ENCODE measurements at regions not wholly inside any gene's neighbourhood (a gene's known extent, or its start where the extent isn't known, plus 50 kb on each side); places are given as distances from the start of the nearest gene placed in this dataset.

GRCh38 chr19:32191921-32192320 is 153.5 kb upstream of the ZNF507 start:
- peak in 1 of 2 donors; percentile 34 for DNase-seq (ENCODE audit: extremely low spot score in 2 of 2)
- no peak overlapping the region for H3K4me3 ChIP-seq
- H3K27me3 ChIP-seq: no peaks in the 10 kb centered on the region
- TF ChIP-seq CTCF (IDR thresholded peaks at IDR 0.05) (no peak), POLR2A (IDR thresholded peaks at IDR 0.05) (no peak), POLR2AphosphoS5 (IDR thresholded peaks at IDR 0.05; ENCODE audit: insufficient read depth in 1 of 2, low read depth in 1 of 2) (no peak)
- no peaks in the 10 kb centered on the region for H3K4me1 ChIP-seq
- no peak overlapping the region for H3K27ac ChIP-seq
- H3K36me3 ChIP-seq: no peaks in the 10 kb centered on the region
- intact Hi-C loops (cut with DNase I): no loop called here
- no peaks in the 10 kb centered on the region for H3K9me3 ChIP-seq

GRCh38 chr19:32195706-32196610 is 149.5 kb upstream of the ZNF507 start:
- no peak overlapping the region for H3K27ac ChIP-seq
- H3K4me3 ChIP-seq: no peak overlapping the region
- no peaks in the 10 kb centered on the region for H3K36me3 ChIP-seq
- no peaks in the 10 kb centered on the region for H3K9me3 ChIP-seq
- intact Hi-C loops (cut with DNase I): no loop called here
- no peaks in the 10 kb centered on the region for H3K27me3 ChIP-seq
- H3K4me1 ChIP-seq: no peaks in the 10 kb centered on the region
- DNase-seq (ENCODE audit: extremely low spot score in 2 of 2): peak in 1 of 2 donors; percentile 44
- TF ChIP-seq CTCF (IDR thresholded peaks at IDR 0.05) (no peak), POLR2A (IDR thresholded peaks at IDR 0.05) (no peak), POLR2AphosphoS5 (IDR thresholded peaks at IDR 0.05; ENCODE audit: insufficient read depth in 1 of 2, low read depth in 1 of 2) (no peak)

GRCh38 chr19:32196690-32197420 is 148.6 kb upstream of the ZNF507 start:
- Histone ChIP-seq H3K9me3 (no peaks in the 10 kb centered on the region), H3K27ac (no peak overlapping the region), H3K36me3 (no peaks in the 10 kb centered on the region), H3K4me1 (no peaks in the 10 kb centered on the region), H3K27me3 (no peaks in the 10 kb centered on the region), H3K4me3 (no peak overlapping the region)
- TF ChIP-seq POLR2AphosphoS5 (IDR thresholded peaks at IDR 0.05; ENCODE audit: insufficient read depth in 1 of 2, low read depth in 1 of 2): no peak
- no peak for TF ChIP-seq POLR2A (IDR thresholded peaks at IDR 0.05)
- TF ChIP-seq CTCF (IDR thresholded peaks at IDR 0.05): no peak
- peak; percentile 54 to 79 for DNase-seq (ENCODE audit: extremely low spot score in 2 of 2)
- intact Hi-C loops (cut with DNase I): no loop called here

- intact Hi-C loops (cut with DNase I): no loop called here
- peak; percentile 56 to 61 for DNase-seq (ENCODE audit: extremely low spot score in 2 of 2)
- TF ChIP-seq POLR2A (IDR thresholded peaks at IDR 0.05): no peak
- no peak for TF ChIP-seq CTCF (IDR thresholded peaks at IDR 0.05)
- TF ChIP-seq POLR2AphosphoS5 (IDR thresholded peaks at IDR 0.05; ENCODE audit: insufficient read depth in 1 of 2, low read depth in 1 of 2): no peak
Observed at GRCh38 chr19:32197896-32198882, 147.2 kb upstream of the ZNF507 start.

More at GRCh38 chr19:32197896-32198882, 147.2 kb upstream of the ZNF507 start:
- H3K4me3 ChIP-seq: no peak overlapping the region
- H3K27me3 ChIP-seq: no peaks in the 10 kb centered on the region
- H3K36me3 ChIP-seq: no peaks in the 10 kb centered on the region
- no peaks in the 10 kb centered on the region for H3K4me1 ChIP-seq
- no peaks in the 10 kb centered on the region for H3K9me3 ChIP-seq
- H3K27ac ChIP-seq: no peak overlapping the region
